ENCODE measurements at regions not wholly inside any gene's neighbourhood (a gene's known extent, or its start where the extent isn't known, plus 50 kb on each side); places are given as distances from the start of the nearest gene placed in this dataset.

GRCh38 chr6:167496707-167497106 is 171.8 kb downstream of the TTLL2 start:
- DNase-seq, result no peak

DNA sequence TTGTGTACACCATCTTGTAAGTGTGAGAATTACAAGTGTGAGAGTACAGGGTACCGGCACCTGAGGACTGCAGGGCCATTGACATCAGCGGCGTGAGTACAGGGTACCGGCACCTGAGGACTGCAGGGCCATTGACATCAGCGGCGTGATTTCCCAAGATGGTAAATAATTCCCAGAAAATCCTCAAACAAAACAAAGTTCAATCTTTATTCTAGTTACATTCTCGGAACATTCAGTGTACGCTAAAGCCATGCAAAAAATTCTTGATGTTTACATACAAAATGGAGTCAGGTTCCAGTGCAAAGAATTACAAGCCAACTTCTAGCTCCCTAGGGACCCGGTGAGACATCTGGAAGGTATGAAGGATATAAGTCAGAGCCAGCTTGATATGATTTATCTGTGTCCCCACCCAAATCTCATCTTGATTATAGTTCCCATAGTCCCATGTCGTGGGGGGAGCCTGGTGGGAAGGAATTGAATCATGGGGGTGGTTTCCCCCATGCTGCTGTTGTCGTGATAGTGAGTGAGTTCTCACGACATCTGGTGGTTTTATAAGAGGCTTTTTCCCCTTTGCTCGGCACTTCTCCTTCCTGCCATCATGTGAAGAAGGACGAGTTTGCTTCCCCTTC is 172.7 kb downstream of the TTLL2 start:
- no peak for DNase-seq

DNA sequence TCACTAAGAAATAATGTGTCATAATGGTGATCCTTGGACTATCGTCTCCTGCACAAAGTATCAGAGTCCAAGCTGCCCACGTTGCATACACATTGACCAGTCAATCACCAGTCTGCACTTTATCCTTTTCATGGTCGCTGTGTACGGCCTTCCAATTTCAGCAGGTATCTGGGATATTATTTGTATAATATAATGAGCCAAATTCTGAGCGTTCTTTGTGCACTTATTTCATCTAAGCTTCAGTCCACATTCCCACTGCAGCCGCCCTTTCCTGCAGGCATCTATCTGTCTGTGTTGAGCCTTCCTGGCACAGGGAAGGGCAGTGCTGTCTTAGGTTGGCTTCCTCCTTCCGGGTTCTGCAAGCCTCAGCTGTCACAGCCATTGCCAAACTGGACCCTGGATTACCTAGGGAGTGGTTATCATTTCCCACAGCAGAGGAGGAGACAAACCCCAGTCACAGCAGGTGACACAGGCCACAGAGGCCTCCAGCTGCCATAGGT is 174.3 kb downstream of the TTLL2 start:
- no peak for DNase-seq

DNA sequence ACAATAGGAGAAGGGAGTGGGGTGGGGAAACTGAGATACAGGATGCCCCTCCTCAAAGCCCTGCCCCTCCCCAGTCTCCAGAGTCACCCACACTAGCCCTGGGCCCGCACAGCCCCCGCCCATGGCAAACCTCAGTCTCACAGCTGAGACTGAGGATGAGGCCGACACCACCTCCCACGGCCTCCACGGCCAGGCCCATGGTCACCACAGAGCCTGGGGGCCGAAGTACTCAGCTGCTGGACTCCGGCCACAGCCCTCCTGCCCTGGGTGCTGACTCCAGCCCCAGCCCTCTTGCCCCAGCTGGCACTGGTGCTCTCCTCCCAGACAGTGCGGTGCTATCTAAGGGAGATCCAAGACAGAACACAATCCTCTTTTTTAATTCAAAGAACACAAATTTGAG is 176.1 kb downstream of the TTLL2 start:
- DNase-seq, result no peak

GRCh38 chr6:167501831-167502385 is 177.0 kb downstream of the TTLL2 start:
- DNase-seq, result peak; percentile 28

DNA sequence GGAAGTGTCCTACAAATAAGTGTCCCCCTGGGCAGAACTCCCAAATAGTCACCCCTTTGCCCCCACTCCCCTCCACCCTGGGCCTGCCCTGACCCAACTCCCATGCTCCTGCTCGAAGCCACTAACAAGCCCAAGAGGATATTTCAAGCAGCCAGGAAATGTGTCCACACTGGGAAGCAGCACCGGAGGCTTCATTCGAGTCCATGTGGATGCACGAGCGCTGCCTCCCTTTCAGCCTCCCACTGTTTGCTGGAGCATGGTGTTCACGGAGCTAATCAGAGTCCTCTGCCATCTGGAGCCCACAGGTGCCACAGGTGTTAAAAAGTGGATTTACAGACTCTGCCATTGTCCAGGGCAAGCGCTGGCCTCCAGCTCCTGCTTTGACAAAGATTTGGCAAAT is 177.6 kb downstream of the TTLL2 start:
- no peak for DNase-seq

DNA sequence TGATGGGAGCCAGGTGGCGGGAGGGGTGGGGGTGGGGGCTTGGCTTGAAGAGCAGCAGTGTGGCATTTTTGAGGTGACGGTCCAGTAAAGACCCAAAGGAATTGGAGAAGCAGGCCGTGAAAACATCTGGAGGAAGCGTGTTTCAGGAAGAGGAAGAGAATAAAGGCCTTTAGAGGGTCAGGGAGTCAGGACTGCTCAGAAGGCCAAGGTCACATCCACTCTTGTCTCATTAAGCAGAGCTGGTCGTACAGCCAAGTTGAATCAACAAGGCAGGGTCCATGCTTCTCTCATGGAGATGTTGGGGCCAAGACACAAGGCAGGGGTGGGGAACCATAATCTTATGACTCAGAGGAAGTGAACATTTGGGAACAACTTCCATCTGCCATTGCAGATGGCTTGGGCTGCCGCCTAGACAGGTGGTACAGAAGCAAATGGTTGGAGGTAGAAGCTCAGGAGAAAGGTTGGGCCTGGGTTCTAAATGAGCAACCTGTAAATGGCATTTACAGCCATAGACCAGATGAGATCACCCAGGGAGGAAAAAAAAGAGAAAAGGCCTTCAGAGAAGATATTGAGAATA is 179.6 kb downstream of the TTLL2 start:
- no peak for DNase-seq

DNA sequence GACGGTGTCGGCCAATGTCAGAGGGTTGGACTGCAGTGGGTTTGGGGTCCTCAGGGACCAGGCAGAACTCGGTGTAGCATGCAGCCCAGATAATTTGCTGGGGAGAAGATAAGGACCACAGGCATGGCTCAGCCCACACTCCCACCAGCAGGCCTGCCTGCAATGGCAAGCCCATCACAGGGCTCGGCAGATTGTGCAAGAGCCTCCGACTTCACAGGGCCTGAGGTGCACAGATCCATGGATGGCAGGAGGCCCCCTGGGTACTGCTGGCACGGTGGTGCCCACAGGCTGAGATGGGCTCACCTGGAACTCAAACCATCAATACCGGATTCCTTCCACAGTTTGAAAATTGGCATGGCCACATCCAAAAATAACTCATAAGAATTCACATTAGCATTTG is 180.3 kb downstream of the TTLL2 start:
- no peak for DNase-seq

- no peak for DNase-seq
Measured at GRCh38 chr6:167505782-167506181, 180.9 kb downstream of the TTLL2 start.

- DNase-seq, result no peak
Measured at GRCh38 chr6:167506443-167507301, 181.8 kb downstream of the TTLL2 start.

GRCh38 chr6:167507376-167507945 is 182.6 kb downstream of the TTLL2 start:
- no peak for DNase-seq

- no peak for DNase-seq
Measured at GRCh38 chr6:167508919-167509852, 184.3 kb downstream of the TTLL2 start.

GRCh38 chr6:167509853-167510220 is 185.0 kb downstream of the TTLL2 start:
- no peak for DNase-seq

- DNase-seq, result no peak
Measured at GRCh38 chr6:167510648-167511047, 185.8 kb downstream of the TTLL2 start.

DNA sequence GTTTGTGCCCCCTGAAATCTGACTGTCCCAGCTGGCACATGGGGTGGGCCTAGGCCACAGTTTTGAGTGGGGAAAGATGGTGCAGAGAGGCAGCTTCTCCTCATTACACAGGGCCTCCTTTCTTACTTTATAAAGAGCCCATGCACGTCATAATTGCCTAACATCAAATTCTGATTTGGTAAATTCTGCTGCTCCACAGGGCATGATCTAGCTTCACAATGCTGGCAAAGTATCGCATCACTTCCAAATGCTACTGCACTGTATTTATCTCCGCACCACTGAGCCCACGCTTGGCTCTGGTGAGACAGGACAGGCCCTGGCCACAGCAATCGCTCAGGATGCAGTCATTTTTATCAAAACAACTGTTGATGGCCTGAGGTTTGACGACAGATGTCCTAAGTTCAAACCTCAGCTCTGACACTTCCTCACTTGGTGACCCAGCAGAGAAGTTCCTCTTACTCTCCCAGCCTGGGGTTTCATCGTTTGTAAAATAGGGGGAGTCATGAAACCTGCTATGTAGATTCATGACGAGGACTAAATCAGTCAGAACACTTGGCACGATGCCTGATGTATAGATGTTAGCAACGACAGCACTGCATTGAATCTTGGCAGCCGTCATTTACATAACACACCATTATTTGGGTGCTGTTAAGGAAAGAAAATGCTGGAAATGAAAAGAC is 187.9 kb downstream of the TTLL2 start:
- DNase-seq, result no peak

GRCh38 chr6:167513778-167514177 is 188.9 kb downstream of the TTLL2 start:
- DNase-seq, result peak; percentile 22

DNA sequence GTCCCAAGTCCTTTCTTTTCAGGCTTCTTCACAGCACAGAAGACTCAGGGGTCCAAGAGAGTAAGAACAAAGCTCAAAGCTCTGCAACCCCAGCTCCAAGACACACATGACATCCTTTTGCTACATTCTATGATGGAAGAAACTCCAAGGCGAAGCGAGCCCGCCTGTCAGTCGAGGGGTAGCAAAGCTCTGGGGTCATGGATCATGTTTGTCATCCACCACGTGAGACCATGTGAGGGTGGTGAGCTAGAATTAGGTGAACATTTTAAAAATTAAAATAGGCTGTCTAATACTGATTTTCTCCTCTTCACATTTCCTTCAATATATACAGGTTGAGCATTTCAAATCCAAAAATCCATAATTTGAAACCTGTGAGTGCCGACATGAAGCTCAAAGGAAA is 189.6 kb downstream of the TTLL2 start:
- no peak for DNase-seq

DNA sequence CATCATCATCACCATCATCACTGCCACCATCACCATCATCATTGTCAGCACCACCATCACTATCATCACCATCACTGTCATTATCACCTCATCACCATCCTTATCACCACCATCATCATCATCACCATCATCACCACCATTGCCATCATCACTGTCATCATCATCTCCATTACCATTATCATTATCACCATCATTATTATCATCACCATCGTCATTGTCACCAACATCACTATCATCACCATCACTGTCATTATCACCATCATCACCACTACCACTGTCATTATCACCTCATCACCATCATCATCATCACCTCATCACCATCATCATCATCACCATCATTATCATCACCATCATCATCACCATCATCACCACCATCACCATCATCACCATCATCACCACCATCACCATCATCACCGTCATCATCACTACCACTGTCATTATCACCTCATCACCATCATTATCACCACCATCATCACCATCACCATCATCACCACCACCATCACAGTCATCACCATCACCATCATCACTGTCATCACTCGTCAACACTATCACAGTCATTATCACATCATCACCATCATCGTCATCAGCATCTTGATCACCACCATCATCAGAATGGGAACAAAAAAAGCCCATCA is 191.1 kb downstream of the TTLL2 start:
- no peak for DNase-seq

GRCh38 chr6:167517254-167517916 is 192.5 kb downstream of the TTLL2 start:
- no peak for DNase-seq

DNA sequence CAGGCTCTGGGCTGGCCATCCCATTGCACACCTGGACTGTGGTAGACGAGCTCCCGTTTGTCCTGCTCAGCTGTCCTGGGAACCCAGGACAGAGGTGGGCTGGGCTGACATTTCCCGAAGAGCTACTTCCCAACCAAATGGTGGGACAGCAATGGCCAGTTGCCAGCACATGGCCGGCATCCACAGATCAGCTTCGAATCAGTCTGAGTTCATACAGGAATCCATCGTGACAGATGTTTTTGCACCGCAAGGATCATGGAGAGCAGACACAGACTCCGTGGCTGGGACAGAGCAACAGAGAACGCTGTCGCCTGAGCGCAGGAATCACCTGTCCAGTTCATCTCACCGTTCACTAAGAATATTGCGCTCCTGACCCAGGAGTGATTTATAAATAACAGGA is 198.5 kb downstream of the TTLL2 start:
- no peak for DNase-seq
